EL (cell line): ENCODE measurements at regions not wholly inside any gene's neighbourhood (a gene's known extent, or its start where the extent isn't known, plus 50 kb on each side); places are given as distances from the start of the nearest gene placed in this dataset.
A peak's percentile ranks its signal among the peaks of the same experiment; 100 is the strongest.
"Not testable (repeated sequence)": the region's sequence is repeated elsewhere in the genome, so short reads cannot be mapped to it uniquely, and the experiment has no call there.

Experiments
- DNase-seq: peaks from one replicate; pipeline ENCODE4 v3.0.0-alpha.2; 2016

DNA sequence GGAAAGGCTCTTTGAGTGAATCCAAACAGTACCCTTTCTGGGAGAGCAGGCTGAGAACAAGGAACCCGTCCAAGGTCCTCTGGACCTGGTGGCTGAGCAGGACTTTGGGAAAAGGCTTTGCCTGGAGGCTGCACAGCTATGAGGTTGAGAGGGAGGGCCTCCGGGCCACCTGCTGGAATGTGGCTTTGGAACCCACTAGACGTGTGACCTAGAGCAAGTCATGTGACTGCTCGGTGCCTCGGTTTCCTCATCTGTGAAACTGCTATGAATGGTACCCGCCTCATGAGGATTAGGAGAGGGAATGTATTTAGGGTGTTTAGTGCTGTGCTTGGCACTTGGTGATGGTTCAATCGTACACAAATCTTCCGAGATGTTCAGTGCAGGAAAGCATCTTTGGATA, 50.4 kb downstream of the HAPSTR1 start:
- no peak for DNase-seq

GRCh38 chr16:9144106-9144505, 52.7 kb downstream of the HAPSTR1 start:
- DNase-seq: no peak

GRCh38 chr16:9148374-9149015, 57.1 kb downstream of the HAPSTR1 start:
- no peak for DNase-seq

DNA sequence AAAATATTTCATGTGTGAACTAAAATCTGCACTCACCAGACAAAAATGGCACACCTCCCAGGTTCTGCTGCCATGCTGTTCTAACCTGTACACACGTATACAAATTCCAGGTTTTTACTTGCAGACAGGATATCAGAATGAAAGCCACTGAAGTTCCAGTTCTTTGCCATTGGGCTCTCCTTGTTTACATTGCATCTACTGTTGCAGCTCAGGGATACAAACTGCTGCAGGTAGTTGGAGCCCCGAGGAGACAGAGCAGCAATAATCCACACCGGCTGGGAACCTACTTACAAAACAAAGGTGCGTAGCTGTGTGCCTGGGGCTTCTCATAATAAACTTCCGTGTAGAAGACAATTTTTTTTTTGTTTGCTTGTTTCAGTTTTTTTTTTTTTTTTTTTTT, 59.6 kb downstream of the HAPSTR1 start:
- no peak for DNase-seq

DNA sequence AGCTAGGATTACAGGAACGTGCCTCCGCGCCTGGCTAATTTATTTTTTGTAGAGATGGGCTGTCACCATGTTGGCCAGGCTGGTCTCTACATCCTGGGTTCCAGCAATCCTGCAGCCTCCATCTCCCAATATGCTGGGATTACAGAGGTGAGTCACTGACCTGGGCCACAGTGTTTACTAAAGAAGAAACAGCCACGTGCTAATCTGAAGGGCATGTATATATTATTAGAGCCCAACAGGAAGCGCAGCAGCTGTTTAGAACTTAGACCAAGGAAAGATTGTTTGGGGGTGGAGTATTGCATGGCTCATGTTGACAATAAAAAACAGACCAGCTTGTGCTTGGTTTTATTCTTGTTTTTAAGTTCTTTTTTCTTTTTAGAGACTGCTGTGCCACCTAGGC, 60.2 kb downstream of the HAPSTR1 start:
- peak; percentile 30 for DNase-seq

DNA sequence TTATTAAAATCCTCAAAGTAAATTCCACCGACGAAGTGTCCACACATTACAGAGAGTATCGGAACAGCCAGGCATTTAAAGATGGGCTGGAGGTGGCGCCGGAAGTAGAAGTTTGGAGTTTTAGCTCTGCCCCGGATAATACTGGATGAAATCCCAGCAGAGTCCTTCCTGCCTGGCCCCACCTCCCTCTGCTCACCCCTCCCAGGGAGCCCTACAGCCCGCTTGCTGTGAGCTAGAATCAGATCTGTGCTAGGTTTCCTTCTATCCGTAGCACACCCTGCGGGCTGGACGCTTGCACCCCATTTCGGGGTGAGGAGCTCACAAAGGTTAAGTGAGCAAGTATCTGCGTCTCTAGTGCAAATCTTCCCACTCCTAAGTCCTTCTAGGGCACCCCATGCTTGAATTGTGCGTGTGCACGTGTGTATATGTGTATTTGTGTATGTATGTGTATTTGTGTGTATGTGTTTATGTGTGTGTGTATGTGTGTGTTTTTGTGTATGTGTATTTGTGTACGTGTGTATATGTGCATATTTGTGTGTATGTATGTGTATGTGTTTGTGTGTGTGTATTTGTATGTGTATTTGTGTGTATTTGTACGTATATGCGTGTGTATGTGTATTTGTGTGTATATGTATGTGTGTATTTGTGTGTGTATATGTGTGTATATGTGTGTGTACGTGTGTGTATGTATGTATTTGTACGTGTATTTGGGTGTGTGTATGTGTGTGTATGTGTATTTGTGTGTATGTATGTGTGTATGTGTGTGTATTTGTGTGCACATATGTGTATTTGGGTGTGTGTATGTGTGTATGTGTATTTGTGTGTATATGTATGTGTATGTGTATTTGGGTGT, 61.4 kb downstream of the HAPSTR1 start:
- no peak for DNase-seq

DNA sequence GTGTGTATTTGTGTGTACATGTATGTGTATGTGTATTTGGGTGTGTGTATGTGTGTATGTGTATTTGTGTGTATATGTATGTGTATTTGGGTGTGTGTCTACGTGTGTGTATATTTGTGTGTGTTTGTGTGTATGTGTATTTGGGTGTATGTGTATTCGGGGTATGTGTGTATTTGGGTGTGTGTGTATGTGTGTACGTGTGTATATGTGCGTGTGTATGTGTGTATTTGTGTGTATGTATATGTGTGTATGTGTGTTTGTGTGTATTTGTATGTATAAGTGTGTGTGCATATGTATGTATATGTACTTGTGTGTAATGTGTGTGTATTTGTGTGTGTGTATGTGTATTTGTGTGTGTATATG, 62.0 kb downstream of the HAPSTR1 start:
- no peak for DNase-seq

DNA sequence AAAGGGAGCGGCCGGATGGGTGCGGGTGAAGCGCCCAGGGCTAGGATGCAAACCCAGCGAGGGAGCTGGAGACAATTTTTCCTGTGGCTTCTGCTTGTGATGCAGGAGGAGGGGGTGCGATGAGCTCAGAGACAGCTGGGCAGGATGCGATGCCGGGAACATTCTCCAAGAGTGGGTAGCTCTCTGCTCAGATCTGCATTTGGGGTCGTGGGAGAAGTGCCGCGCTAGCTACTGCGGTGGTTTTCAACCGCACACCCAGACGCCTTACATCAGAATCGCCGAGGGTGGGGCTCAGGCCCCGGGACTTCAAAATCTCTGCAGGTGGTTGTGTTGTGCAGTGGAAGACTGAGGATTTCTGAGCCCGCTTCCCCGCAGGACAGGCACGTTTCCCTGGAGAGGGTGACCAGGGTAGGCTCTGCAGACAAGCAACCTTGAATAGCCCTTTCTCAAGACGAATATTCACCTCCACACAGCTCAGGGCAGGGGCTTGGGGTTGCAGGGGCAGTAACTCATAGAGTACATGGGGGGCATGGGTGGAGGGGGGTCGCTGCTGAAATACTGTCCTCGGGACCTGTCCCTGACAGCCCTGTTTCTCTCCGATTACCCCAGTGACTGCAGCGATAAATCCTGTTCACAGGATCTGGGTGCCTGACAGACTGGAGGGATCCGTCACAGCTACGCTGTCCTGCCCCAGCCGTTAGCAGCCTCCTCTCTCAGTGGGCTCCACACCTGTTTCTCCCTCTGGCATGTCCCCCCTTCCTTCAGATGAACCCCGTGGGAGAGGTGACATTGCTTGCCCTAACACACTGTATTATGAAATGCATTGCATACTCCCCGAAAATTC, 63.3 kb downstream of the HAPSTR1 start:
- DNase-seq: no peak

DNA sequence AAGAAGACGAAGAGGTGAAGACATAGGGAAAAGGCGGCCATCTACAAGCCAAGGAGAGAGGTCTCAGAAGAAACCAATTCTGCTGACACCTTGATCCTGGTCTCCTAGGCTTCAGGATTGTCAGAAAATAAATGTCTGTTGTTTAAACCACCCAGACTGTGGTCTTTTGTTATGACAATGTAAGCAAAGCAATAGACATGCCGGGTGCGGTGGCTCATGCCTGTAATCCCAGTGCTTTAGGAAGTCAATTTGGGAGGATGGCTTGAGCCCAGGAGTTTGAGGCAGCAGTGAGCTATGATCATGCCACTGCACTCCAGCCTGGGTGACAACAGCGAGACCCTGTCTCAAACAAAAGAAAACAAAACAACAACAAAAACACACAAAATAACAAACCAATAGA, 64.4 kb downstream of the HAPSTR1 start:
- no peak for DNase-seq

DNA sequence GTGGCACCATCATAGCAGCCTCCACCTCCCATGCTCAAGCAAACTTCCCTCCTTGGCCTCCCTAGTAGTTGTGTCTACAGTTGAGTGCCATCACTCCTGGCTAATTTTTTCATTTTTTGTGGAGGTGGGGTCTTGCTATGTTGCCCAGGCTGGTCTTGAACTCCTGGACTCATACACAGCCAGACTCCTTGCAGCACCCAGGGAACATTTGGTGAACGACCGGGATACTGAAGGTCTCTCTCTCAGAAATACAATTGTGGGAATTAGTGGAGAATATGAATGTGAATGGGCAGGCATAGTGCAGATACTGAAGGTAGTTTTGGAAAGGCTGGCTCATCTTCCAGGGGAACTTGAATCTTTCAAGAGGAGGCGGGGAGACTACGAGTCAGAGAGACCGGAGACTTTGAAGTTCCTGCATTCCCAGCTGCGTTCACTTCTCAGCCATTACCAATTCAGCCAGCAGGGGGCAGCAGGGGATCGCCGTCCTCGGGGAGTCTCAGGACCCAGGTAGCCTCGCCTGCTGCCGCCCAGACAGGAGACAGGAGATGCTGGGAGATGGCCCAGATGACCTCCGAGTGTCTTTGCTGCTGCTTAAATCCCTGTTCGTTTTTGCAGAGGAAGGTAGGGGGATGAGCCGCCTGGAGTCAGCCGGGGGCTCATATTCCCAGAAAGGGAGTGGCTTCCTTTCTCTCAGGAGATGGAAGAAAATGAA, 68.6 kb downstream of the HAPSTR1 start:
- DNase-seq: peak; percentile 55

GRCh38 chr16:9160551-9160911, 69.1 kb downstream of the HAPSTR1 start:
- DNase-seq: no peak

DNA sequence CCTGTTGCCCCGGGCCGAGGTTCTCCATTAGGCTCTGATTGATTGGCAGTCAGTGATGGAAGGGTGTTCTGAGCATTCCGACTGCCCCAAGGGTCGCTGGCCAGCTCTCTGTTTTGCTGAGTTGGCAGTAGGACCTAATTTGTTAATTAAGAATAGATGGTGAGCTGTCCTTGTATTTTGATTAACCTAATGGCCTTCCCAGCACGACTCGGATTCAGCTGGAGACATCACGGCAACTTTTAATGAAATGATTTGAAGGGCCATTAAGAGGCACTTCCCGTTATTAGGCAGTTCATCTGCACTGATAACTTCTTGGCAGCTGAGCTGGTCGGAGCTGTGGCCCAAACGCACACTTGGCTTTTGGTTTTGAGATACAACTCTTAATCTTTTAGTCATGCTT, 74.2 kb downstream of the HAPSTR1 start:
- no peak for DNase-seq

DNA sequence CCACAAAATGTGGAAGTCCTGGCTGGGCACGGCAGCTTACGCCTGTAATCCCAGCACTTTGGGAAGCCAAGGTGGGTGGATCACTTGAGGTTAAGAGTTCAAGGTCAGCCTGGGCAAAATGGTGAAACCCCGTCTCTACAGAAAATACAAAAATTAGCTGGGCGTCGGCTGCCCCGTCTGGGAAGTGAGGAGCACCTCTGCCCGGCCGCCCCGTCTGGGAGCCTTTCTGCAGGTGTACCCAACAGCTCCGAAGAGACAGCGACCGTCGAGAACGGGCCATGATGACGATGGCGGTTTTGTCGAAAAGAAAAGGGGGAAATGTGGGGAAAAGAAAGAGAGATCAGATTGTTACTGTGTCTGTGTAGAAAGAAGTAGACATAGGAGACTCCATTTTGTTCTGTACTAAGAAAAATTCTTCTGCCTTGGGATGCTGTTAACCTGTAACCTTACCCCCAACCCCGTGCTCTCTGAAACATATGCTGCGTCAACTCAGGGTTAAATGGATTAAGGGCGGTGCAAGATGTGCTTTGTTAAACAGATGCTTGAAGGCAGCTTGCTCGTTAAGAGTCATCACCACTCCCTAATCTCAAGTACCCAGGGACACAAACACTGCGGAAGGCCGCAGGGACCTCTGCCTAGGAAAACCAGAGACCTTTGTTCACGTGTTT, 75.0 kb downstream of the HAPSTR1 start:
- not testable (repeated sequence) for DNase-seq

GRCh38 chr16:9169094-9169493, 77.7 kb downstream of the HAPSTR1 start:
- no peak for DNase-seq

DNA sequence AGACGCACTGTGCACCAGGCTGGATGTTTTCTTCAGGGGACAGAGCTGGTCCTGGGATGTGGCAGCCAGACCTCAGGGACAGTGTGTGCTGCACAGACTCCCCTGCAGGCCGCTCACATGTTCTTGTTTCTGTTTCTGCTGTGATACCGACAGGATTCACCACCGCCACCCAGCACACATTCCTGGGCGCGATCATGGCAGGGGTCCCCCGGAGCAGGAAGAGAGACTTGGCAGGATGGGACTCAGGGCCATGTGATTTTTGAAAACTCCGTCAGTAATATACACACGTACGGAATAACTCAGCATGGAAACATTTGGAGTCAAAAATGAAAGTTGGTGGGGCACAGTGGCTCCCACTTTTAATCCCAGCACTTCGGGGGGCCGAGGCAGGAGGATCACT, 79.0 kb downstream of the HAPSTR1 start:
- DNase-seq: peak; percentile 13

DNA sequence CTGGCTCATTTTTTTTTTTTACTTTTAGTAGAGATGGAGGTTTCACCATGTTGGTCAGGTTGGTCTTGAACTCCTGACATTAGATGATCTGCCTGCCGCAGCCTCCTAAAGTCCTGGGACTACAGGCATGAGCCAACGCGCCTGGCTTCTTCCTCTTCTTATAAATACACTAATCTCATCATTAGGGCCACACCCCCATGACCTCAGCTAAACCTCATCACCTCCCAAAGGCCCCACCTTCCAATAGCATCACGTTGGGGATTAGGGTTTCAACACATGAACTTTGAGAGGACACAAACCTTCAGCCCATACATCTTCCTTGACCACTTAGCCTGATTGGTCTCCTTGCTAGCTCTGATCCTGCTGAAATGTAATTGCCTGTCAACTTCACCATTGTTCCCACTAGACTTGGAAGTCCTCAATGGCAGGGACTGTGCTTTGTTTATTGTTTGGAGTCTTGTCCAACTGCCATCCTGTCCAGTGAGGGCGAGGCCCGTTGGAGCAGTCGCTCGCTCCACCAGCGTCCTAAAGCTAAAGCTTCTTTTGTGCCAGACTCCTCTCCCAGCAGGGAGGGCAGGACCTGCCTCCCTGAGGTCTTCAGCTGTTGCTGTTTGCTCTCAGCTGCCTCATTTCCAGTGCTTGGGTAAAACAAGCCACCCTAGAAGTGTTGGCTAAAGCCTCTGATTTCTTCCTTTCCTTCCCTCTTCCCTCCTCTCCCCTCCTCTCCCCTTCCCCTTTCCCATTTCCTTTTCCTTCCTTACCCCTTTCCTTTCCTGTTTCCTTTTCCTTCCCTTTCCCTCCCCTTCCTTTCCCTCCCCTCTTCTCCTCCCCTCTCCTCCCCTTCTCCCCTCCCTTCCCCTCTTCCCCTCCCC, 85.3 kb downstream of the HAPSTR1 start:
- DNase-seq: no peak

GRCh38 chr16:9177861-9178260, 86.4 kb downstream of the HAPSTR1 start:
- DNase-seq: no peak

DNA sequence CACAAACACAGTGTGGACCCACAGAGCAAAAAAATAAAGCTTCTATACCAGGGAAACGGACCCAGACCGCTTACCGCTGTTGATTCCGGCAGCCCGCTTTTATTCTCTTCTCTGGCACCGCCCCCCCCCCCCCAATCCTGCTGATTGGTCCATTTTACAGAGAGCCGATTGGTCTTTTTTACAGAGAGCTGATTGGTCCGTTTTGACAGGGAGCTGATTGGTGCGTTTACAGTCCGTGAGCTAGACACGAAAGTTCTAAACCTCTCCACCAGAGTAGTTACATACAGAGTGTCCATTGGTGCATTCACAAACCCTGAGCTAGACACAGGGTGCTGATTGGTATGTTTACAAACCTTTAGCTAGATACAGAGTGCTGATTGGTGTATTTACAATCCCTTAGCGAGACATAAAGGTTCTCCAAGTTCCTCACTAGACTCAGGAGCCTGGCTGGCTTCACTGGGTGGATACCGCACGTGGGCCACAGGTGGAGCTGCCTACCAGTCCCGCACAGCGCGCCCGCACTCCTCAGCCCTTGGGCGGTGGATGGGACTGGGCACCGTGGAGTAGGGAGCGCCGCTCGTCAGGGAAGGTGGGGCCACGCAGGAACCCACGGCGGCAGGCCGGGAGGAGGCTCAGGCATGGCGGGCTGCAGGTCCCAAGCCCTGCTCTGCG, 92.4 kb downstream of the HAPSTR1 start:
- DNase-seq: no peak

GRCh38 chr16:9184354-9184690, 92.9 kb downstream of the HAPSTR1 start:
- DNase-seq: no peak

DNA sequence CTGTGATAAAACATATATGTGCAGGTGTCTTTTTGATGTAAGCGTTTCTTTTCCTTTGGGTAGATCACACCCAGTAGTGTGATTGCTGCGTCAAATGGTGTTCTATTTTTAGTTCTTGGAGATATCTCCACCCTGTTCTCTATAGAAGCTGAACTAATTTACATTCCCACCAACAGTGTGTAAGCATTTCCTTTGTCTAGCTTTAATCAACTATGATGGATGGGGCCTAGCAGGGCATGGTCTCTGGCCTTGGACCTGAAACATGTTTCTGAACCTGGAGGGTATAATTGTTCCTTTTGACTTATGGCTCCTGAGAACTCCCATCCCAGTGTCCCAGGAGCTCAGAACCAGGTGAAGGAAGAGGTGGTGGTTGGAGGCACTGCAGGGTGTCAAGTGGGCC, 93.9 kb downstream of the HAPSTR1 start:
- no peak for DNase-seq

- no peak for DNase-seq
Observed at GRCh38 chr16:9186061-9186460, 94.6 kb downstream of the HAPSTR1 start.
